ENCODE measurements at regions not wholly inside any gene's neighbourhood (a gene's known extent, or its start where the extent isn't known, plus 50 kb on each side); places are given as distances from the start of the nearest gene placed in this dataset.

DNA sequence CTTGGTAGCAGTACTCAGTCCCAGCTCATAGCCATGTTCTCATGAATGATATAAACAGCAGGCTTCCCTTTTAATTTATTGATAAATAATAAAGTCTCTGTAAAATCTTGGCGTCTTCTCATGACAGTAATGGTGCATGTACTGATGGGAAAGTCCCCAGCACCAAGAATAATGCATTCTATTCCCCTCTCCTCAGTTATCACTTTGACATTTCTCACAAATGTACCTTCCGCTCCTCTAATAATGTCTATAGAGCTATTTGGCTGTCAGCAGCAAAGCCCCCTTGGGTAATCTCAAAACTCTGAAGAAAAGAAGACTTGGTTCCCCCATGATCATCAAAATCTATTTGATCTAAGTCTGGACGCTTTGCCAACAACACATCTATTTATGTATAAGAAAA lies 185.0 kb upstream of the SPTLC3 start:
- Histone ChIP-seq H3K27ac (ENCODE audit: control insufficient read depth, insufficient read depth, low read length) (no peak overlapping the region), H3K9ac (ENCODE audit: control insufficient read depth, extremely low read depth, insufficient read depth, low read length) (no peak overlapping the region), H2AFZ (ENCODE audit: control insufficient read depth, low read length) (no peak overlapping the region), H3K9me1 (ENCODE audit: control insufficient read depth, extremely low read depth, insufficient read depth, low read length) (no peaks in the 10 kb centered on the region), H3K4me2 (ENCODE audit: control insufficient read depth, extremely low read depth, insufficient read depth, low read depth, low read length) (no peak overlapping the region), H4K20me1 (ENCODE audit: control insufficient read depth, extremely low read depth, insufficient read depth, low read length) (no peaks in the 10 kb centered on the region), H3K27me3 (ENCODE audit: control insufficient read depth, extremely low read depth, insufficient read depth, low read length) (no peaks in the 10 kb centered on the region), H3K9me3 (ENCODE audit: control insufficient read depth, low read depth, low read length) (no peaks in the 10 kb centered on the region), H3K36me3 (ENCODE audit: control insufficient read depth in 2 of 2, extremely low read depth in 1 of 2, insufficient read depth in 2 of 2, low read length in 2 of 2) (no peaks in the 10 kb centered on the region), H3K79me2 (ENCODE audit: control insufficient read depth, insufficient read depth, low read length) (no peaks in the 10 kb centered on the region), H3K4me3 (ENCODE audit: control insufficient read depth in 2 of 3, extremely low read depth in 1 of 3, insufficient read depth in 2 of 3, low read depth in 1 of 3, low read length in 3 of 3) (no peak overlapping the region), H3K4me1 (ENCODE audit: control insufficient read depth, extremely low read depth, insufficient read depth, low read length) (no peaks in the 10 kb centered on the region)
- DNase-seq (ENCODE audit: low read depth, low spot score), result no peak
- no peak for TF ChIP-seq EZH2 (IDR thresholded peaks at IDR 0.05; ENCODE audit: low read length)
- TF ChIP-seq, protein P1, sequence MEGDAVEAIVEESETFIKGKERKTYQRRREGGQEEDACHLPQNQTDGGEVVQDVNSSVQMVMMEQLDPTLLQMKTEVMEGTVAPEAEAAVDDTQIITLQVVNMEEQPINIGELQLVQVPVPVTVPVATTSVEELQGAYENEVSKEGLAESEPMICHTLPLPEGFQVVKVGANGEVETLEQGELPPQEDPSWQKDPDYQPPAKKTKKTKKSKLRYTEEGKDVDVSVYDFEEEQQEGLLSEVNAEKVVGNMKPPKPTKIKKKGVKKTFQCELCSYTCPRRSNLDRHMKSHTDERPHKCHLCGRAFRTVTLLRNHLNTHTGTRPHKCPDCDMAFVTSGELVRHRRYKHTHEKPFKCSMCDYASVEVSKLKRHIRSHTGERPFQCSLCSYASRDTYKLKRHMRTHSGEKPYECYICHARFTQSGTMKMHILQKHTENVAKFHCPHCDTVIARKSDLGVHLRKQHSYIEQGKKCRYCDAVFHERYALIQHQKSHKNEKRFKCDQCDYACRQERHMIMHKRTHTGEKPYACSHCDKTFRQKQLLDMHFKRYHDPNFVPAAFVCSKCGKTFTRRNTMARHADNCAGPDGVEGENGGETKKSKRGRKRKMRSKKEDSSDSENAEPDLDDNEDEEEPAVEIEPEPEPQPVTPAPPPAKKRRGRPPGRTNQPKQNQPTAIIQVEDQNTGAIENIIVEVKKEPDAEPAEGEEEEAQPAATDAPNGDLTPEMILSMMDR (optimal IDR thresholded peaks at IDR 0.05 in 1 of 3, IDR thresholded peaks at IDR 0.05 in 1 of 3, conservative IDR thresholded peaks at IDR 0.05 in 1 of 3; ENCODE audit: extremely low read depth in 1 of 3, insufficient read depth in 2 of 3, low read length in 3 of 3), result no peak
- dilution Hi-C loops (cut with MboI; ENCODE audit: extremely low pct_ligation_motif_present, low sequenced_read_pairs), result no loop called here
- FAIRE-seq, result no peak

DNA sequence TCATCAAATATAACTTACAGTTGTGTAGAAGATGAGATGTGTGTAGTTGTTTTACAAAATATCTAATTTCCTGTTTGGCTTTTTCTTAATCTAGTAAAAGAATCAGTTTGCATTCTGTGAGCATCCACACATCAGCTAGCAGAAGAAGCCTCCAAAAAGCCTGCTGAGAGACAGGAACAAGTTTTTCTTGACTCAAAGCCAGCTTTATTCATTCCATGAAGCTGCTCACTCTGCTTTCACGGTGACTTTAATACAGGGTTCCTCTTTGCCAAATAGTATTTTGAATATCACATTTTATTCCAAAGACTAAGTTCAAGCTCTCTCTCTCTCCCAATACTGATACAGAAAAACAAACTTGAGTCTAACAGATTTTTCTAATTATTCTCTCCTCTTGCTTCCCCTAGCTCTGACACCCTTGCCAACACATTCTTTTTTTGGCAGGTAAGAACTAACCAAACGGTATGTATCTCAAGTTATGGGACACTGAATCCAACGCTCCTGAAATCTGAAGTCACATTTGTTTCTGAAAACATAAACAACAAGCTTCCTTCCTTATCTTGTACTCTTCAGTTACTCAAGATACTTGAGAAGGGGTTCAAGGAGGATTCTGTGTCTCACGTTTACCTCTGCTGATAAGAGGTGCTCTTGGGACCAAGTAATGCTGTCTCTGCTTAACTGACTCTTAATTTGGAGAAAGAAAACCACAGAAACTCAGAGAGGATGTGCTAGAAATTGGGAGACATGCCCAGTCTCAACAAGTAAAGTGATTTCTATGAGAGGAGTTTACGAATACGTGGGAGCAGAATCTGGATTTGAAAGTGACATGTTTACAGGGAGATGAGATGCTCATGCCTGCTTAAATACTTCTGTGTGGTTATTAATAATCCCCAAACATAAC lies 184.2 kb upstream of the SPTLC3 start:
- H3K4me1 ChIP-seq (ENCODE audit: control insufficient read depth, extremely low read depth, insufficient read depth, low read length), result no peaks in the 10 kb centered on the region
- FAIRE-seq, result no peak
- H3K4me3 ChIP-seq (ENCODE audit: control insufficient read depth in 2 of 3, extremely low read depth in 1 of 3, insufficient read depth in 2 of 3, low read depth in 1 of 3, low read length in 3 of 3), result no peak overlapping the region
- H3K9ac ChIP-seq (ENCODE audit: control insufficient read depth, extremely low read depth, insufficient read depth, low read length), result no peak overlapping the region
- H3K79me2 ChIP-seq (ENCODE audit: control insufficient read depth, insufficient read depth, low read length), result no peaks in the 10 kb centered on the region
- H3K36me3 ChIP-seq (ENCODE audit: control insufficient read depth in 2 of 2, extremely low read depth in 1 of 2, insufficient read depth in 2 of 2, low read length in 2 of 2), result no peaks in the 10 kb centered on the region
- no peaks in the 10 kb centered on the region for H3K9me3 ChIP-seq (ENCODE audit: control insufficient read depth, low read depth, low read length)
- H3K27me3 ChIP-seq (ENCODE audit: control insufficient read depth, extremely low read depth, insufficient read depth, low read length), result no peaks in the 10 kb centered on the region
- H2AFZ ChIP-seq (ENCODE audit: control insufficient read depth, low read length), result no peak overlapping the region
- dilution Hi-C loops (cut with MboI; ENCODE audit: extremely low pct_ligation_motif_present, low sequenced_read_pairs), result no loop called here
- H3K9me1 ChIP-seq (ENCODE audit: control insufficient read depth, extremely low read depth, insufficient read depth, low read length), result no peaks in the 10 kb centered on the region
- TF ChIP-seq, protein P1 (optimal IDR thresholded peaks at IDR 0.05 in 1 of 3, IDR thresholded peaks at IDR 0.05 in 1 of 3, conservative IDR thresholded peaks at IDR 0.05 in 1 of 3; ENCODE audit: extremely low read depth in 1 of 3, insufficient read depth in 2 of 3, low read length in 3 of 3), result no peak
- TF ChIP-seq EZH2 (IDR thresholded peaks at IDR 0.05; ENCODE audit: low read length), result no peak
- no peak overlapping the region for H3K4me2 ChIP-seq (ENCODE audit: control insufficient read depth, extremely low read depth, insufficient read depth, low read depth, low read length)
- no peak overlapping the region for H3K27ac ChIP-seq (ENCODE audit: control insufficient read depth, insufficient read depth, low read length)
- no peaks in the 10 kb centered on the region for H4K20me1 ChIP-seq (ENCODE audit: control insufficient read depth, extremely low read depth, insufficient read depth, low read length)
- DNase-seq (ENCODE audit: low read depth, low spot score), result no peak
